ENCODE measurements at regions not wholly inside any gene's neighbourhood (a gene's known extent, or its start where the extent isn't known, plus 50 kb on each side); places are given as distances from the start of the nearest gene placed in this dataset.
"Not testable (repeated sequence)": the region's sequence is repeated elsewhere in the genome, so short reads cannot be mapped to it uniquely, and the experiment has no call there.

DNA sequence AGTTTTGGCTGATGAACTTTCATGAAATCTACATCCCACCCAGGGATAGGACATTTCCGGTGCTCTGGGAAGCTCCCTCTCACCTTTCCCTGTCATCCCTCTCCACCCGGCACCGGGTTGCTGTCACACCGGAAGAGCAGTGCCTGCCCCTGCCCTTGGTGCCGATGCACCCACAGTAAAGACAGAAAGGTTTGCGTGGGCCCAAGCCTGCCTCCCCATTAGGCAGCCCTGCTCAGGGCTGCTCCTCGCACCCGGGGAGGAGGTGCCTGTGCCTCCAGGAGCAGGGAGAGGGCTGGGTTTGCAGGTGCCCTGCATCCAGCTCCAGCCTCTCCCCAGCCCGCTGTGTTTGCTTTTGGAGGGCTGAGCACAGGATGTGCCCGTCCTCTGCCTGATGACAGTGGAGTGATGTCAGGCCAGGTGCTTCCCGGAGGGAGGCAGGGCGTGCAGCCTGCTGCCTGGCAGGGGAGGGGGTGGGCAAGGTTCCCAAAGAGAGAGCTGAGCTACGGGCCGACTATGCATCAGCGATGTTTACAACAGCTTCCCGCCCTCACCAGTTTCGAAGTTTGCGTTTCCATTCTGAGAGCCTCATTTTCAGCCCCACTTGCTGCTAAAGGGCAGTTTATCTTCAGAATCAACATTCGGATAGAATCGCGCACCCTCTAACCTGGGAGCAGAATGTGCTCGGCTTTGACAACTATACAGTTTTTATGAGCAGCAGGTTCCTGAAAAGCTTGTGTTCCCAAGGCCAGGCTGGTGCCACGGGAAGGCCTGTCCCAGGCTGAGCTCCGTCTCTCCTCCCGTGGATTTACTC lies 83.2 kb upstream of the CLDN5 start:
- ATAC-seq (ENCODE audit: low read depth) (no peak), DNase-seq (no peak)
- 47% methylated on average over 25 of the region's 25 CpGs for WGBS (ENCODE audit: insufficient coverage)
- Mint-ChIP-seq H3K4me1 (peaks cover 4% of the 10 kb centered on the region), H3K9me3 (ENCODE audit: insufficient read depth) (no peaks in the 10 kb centered on the region), H3K27ac (peak overlapping the region; percentile 26), H3K27me3 (peaks cover 30% of the 10 kb centered on the region), H3K4me3 (no peak overlapping the region)
- no peak for TF ChIP-seq EZH2 (IDR thresholded peaks at IDR 0.05; ENCODE audit: borderline replicate concordance, insufficient read depth, low read depth, low read length, poor library complexity, severe bottlenecking)
- Histone ChIP-seq H3K4me3 (ENCODE audit: control extremely low read depth in 1 of 5, extremely low read depth in 1 of 5, insufficient read depth in 1 of 5, low read depth in 2 of 5, low read length in 4 of 5) (no peak overlapping the region), H3K9me3 (ENCODE audit: control extremely low read depth in 1 of 3, control insufficient read depth in 2 of 3, insufficient read depth in 1 of 3, low read length in 2 of 3) (no peaks in the 10 kb centered on the region), H3K27ac (ENCODE audit: low read length in 2 of 2) (no peak overlapping the region), H3K4me2 (replicated peaks; ENCODE audit: low read depth, low read length, poor library complexity, severe bottlenecking) (no peak overlapping the region), H3K27me3 (replicated peaks in 1 of 4; ENCODE audit: control extremely low read depth in 1 of 4, control insufficient read depth in 3 of 4, insufficient read depth in 4 of 4, low read length in 3 of 4) (peaks cover 0 to 18% (median 9%) of the 10 kb centered on the region in 4 experiments), H3K36me3 (replicated peaks in 1 of 2; ENCODE audit: control extremely low read depth in 1 of 2, control insufficient read depth in 1 of 2, extremely low read depth in 1 of 2, insufficient read depth in 2 of 2, low read length in 1 of 2) (no peaks in the 10 kb centered on the region), H4K20me1 (ENCODE audit: control insufficient read depth, insufficient read depth, low read length, poor library complexity, severe bottlenecking) (no peaks in the 10 kb centered on the region), H3K9ac (ENCODE audit: low read length) (no peak overlapping the region), H2AFZ (ENCODE audit: insufficient read depth, low read depth, low read length, poor library complexity, severe bottlenecking) (no peak overlapping the region), H3K79me2 (ENCODE audit: control insufficient read depth, insufficient read depth, low read length) (no peaks in the 10 kb centered on the region), H3K4me1 (ENCODE audit: control insufficient read depth in 2 of 2, insufficient read depth in 2 of 2, low read length in 2 of 2) (peaks cover 0 to 8% of the 10 kb centered on the region in 2 donors)
- intact Hi-C loops (cut with micrococcal nuclease): no loop called here
- ChIA-PET CTCF (interaction anchor here (1.5 kb wide), 1 partner anchor 22 kb away, joined by 4 read pairs; no protein-coding TSS in a partner anchor), POLR2A (no interaction called here)

DNA sequence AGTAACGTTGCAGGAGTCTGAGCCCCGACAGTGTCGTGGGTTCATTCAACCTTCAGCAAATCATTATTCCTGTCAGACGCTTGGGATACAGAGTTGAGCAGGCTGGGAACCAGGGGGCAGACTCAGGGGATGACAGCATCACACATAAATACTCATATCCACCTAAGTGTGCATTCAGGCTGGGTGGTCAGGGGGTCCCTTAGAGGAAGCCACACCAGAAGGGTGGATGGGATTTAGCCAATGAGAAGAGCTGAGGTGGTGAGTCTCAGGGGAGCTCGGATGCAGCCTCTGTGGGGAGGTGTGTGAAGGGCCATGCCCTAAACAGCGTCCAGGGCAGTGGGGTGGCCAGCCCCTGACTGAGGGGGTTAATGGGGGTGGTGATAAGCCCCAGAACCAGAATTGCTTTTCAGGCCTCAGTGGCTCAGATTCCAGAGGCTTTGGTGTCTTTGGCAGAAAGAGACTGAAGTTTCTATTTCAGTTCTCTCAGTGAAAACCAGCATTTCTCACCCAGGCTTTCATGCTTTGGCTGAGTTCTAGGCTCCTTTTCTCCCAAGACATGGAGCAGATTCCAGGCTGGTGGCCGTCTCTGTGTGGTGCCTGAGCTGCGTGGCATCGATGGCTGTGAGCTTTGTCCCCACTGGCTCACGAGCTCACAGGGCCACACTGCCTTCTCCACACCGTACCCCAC lies 83.9 kb upstream of the CLDN5 start:
- ATAC-seq (ENCODE audit: low read depth) (no peak), DNase-seq (no peak)
- no peaks in the 10 kb centered on the region for H3K9me3 ChIP-seq (ENCODE audit: control extremely low read depth in 1 of 3, control insufficient read depth in 2 of 3, insufficient read depth in 1 of 3, low read length in 2 of 3)
- H3K4me3 ChIP-seq (ENCODE audit: control extremely low read depth in 1 of 5, extremely low read depth in 1 of 5, insufficient read depth in 1 of 5, low read depth in 2 of 5, low read length in 4 of 5): no peak overlapping the region
- 91% methylated on average over 9 of the region's 11 CpGs for WGBS (ENCODE audit: insufficient coverage)
- peaks cover 0 to 11% of the 10 kb centered on the region in 2 donors for H3K4me1 ChIP-seq (ENCODE audit: control insufficient read depth in 2 of 2, insufficient read depth in 2 of 2, low read length in 2 of 2)
- H3K36me3 ChIP-seq (replicated peaks in 1 of 2; ENCODE audit: control extremely low read depth in 1 of 2, control insufficient read depth in 1 of 2, extremely low read depth in 1 of 2, insufficient read depth in 2 of 2, low read length in 1 of 2): no peaks in the 10 kb centered on the region
- CTCF ChIA-PET: interaction anchor here (1.5 kb wide), 1 partner anchor 21 kb away, joined by 4 read pairs; no protein-coding TSS in a partner anchor
- H3K79me2 ChIP-seq (ENCODE audit: control insufficient read depth, insufficient read depth, low read length): no peaks in the 10 kb centered on the region
- no peak overlapping the region for H2AFZ ChIP-seq (ENCODE audit: insufficient read depth, low read depth, low read length, poor library complexity, severe bottlenecking)
- no peak overlapping the region for H3K27ac Mint-ChIP-seq
- H3K4me2 ChIP-seq (replicated peaks; ENCODE audit: low read depth, low read length, poor library complexity, severe bottlenecking): no peak overlapping the region
- intact Hi-C loops (cut with micrococcal nuclease): no loop called here
- no peak overlapping the region for H3K9ac ChIP-seq (ENCODE audit: low read length)
- H3K27ac ChIP-seq (ENCODE audit: low read length in 2 of 2): no peak overlapping the region
- no peaks in the 10 kb centered on the region for H3K9me3 Mint-ChIP-seq (ENCODE audit: insufficient read depth)
- H4K20me1 ChIP-seq (ENCODE audit: control insufficient read depth, insufficient read depth, low read length, poor library complexity, severe bottlenecking): no peaks in the 10 kb centered on the region
- H3K27me3 Mint-ChIP-seq: peaks cover 34% of the 10 kb centered on the region
- H3K4me1 Mint-ChIP-seq: peaks cover 4% of the 10 kb centered on the region
- POLR2A ChIA-PET: no interaction called here
- TF ChIP-seq CTCF (IDR thresholded peaks at IDR 0.05): no peak
- no peak overlapping the region for H3K4me3 Mint-ChIP-seq
- peaks cover 0 to 18% (median 9%) of the 10 kb centered on the region in 4 experiments for H3K27me3 ChIP-seq (replicated peaks in 1 of 4; ENCODE audit: control extremely low read depth in 1 of 4, control insufficient read depth in 3 of 4, insufficient read depth in 4 of 4, low read length in 3 of 4)

DNA sequence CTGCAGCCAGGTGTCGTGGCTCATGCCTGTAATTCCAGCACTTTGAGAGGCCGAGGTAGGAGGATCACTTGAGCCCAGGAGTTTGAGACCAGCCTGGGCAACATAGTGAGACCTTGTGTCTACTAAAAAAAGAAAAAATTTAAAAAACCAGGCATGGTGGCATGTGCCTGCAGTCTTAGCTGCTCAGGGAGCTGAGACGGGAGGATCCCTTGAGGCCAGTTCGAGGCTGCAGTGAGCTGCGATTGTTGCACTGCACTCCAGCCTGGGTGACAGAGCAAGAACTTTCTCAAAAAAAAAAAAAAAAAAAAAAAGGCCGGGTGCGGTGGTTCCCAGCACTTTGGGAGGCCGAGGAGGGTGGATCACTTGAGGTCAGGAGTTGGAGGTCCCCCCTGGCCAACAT lies 85.5 kb upstream of the CLDN5 start:
- H3K4me3 Mint-ChIP-seq; H3K27ac ChIP-seq (ENCODE audit: low read length in 2 of 2); H3K27ac Mint-ChIP-seq; H3K79me2 ChIP-seq (ENCODE audit: control insufficient read depth, insufficient read depth, low read length); H3K9me3 Mint-ChIP-seq (ENCODE audit: insufficient read depth); DNase-seq; H3K4me1 Mint-ChIP-seq; ATAC-seq (ENCODE audit: low read depth); H3K36me3 ChIP-seq (replicated peaks in 1 of 2; ENCODE audit: control extremely low read depth in 1 of 2, control insufficient read depth in 1 of 2, extremely low read depth in 1 of 2, insufficient read depth in 2 of 2, low read length in 1 of 2); H4K20me1 ChIP-seq (ENCODE audit: control insufficient read depth, insufficient read depth, low read length, poor library complexity, severe bottlenecking); intact Hi-C loops (cut with micrococcal nuclease); H3K9ac ChIP-seq (ENCODE audit: low read length); H2AFZ ChIP-seq (ENCODE audit: insufficient read depth, low read depth, low read length, poor library complexity, severe bottlenecking); H3K4me3 ChIP-seq (ENCODE audit: control extremely low read depth in 1 of 5, extremely low read depth in 1 of 5, insufficient read depth in 1 of 5, low read depth in 2 of 5, low read length in 4 of 5); H3K9me3 ChIP-seq (ENCODE audit: control extremely low read depth in 1 of 3, control insufficient read depth in 2 of 3, insufficient read depth in 1 of 3, low read length in 2 of 3); H3K4me2 ChIP-seq (replicated peaks; ENCODE audit: low read depth, low read length, poor library complexity, severe bottlenecking); POLR2A ChIA-PET: not testable (repeated sequence)
- H3K27me3 Mint-ChIP-seq: peaks cover 45% of the 10 kb centered on the region
- Histone ChIP-seq H3K27me3 (replicated peaks in 1 of 4; ENCODE audit: control extremely low read depth in 1 of 4, control insufficient read depth in 3 of 4, insufficient read depth in 4 of 4, low read length in 3 of 4) (peaks cover 0 to 22% (median 9%) of the 10 kb centered on the region in 4 experiments), H3K4me1 (ENCODE audit: control insufficient read depth in 2 of 2, insufficient read depth in 2 of 2, low read length in 2 of 2) (peaks cover 0 to 17% of the 10 kb centered on the region in 2 donors)
- CTCF ChIA-PET: interaction anchor here (0.7 kb wide), 1 partner anchor 13 kb away, joined by 3 read pairs; no protein-coding TSS in a partner anchor
- WGBS (ENCODE audit: insufficient coverage): 66% methylated on average over 5 of the region's 8 CpGs
